ENCODE measurements at regions not wholly inside any gene's neighbourhood (a gene's known extent, or its start where the extent isn't known, plus 50 kb on each side); places are given as distances from the start of the nearest gene placed in this dataset.

DNA sequence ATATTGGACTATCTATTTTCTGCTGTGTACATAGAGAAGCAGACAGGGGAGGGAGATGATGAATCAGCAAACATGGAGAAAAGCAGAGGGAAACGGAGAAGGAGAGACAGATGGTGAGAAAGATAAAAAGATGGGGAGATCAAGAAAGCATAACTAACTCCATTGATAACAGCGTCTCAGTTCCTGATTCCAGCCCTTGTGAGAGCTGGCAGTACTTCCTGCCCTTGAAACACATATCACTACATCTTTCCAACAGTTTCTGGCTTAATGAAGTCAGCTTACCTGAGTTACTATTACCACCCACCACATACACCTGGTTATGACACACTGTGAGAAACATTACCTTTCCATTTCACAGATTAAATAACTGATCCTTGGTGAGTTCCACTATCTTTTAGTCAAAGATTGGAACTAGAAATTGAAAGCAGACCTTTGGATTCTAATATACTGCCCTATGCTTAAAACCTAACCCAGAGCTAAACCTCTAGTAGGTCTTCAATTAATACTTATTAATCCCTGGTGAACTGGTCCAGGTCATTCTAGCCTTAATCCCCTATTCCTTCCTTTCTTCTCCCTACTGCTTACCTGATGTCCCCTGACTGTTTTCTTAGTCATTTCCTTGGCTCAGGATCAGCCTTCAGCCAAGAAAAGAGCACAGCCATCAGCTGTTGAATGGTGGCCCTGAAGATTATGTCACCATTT is 346.6 kb upstream of the CCL2 start:
- Mint-ChIP-seq H3K4me1 (no peaks in the 10 kb centered on the region), H3K9me3 (no peaks in the 10 kb centered on the region), H3K27me3 (ENCODE audit: low read depth in 3 of 3) (peaks cover 0 to 5% (median 2%) of the 10 kb centered on the region in 3 donors), H3K27ac (no peak overlapping the region), H3K4me3 (no peak overlapping the region), H3K36me3 (no peaks in the 10 kb centered on the region)
- H3K4me3 ChIP-seq (replicated peaks in 1 of 3; ENCODE audit: low read depth in 2 of 3, low read length in 3 of 3): no peak overlapping the region
- H4K20me1 ChIP-seq (ENCODE audit: insufficient read depth, low read length): no peaks in the 10 kb centered on the region
- no peak for DNase-seq
- TF ChIP-seq, protein P1, sequence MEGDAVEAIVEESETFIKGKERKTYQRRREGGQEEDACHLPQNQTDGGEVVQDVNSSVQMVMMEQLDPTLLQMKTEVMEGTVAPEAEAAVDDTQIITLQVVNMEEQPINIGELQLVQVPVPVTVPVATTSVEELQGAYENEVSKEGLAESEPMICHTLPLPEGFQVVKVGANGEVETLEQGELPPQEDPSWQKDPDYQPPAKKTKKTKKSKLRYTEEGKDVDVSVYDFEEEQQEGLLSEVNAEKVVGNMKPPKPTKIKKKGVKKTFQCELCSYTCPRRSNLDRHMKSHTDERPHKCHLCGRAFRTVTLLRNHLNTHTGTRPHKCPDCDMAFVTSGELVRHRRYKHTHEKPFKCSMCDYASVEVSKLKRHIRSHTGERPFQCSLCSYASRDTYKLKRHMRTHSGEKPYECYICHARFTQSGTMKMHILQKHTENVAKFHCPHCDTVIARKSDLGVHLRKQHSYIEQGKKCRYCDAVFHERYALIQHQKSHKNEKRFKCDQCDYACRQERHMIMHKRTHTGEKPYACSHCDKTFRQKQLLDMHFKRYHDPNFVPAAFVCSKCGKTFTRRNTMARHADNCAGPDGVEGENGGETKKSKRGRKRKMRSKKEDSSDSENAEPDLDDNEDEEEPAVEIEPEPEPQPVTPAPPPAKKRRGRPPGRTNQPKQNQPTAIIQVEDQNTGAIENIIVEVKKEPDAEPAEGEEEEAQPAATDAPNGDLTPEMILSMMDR (IDR thresholded peaks at IDR 0.05): no peak
- intact Hi-C loops (cut with micrococcal nuclease): no loop called here
- no peak overlapping the region for H3K27ac ChIP-seq (ENCODE audit: low read depth in 1 of 2, low read length in 2 of 2)
- H3K4me2 ChIP-seq (replicated peaks; ENCODE audit: extremely low read depth, low read length, poor library complexity, severe bottlenecking): no peak overlapping the region
- H3K27me3 ChIP-seq (ENCODE audit: control insufficient read depth in 2 of 2, insufficient read depth in 2 of 2, low read length in 2 of 2): no peaks in the 10 kb centered on the region
- no peak overlapping the region for H3K9ac ChIP-seq (ENCODE audit: insufficient read depth, low read length, poor library complexity, severe bottlenecking)
- H3K36me3 ChIP-seq (replicated peaks in 1 of 2; ENCODE audit: control insufficient read depth in 1 of 2, insufficient read depth in 2 of 2, low read length in 2 of 2): no peaks in the 10 kb centered on the region
- H2AFZ ChIP-seq (ENCODE audit: insufficient read depth, low read depth, low read length, poor library complexity, severe bottlenecking): no peak overlapping the region
- H3K4me1 ChIP-seq (ENCODE audit: control insufficient read depth in 1 of 2, insufficient read depth in 2 of 2, low read length in 2 of 2): no peaks in the 10 kb centered on the region
- WGBS (ENCODE audit: insufficient coverage): no CpG with 5 or more reads among the region's 2 CpGs
- H3K9me3 ChIP-seq (replicated peaks in 1 of 2; ENCODE audit: control insufficient read depth in 1 of 2, insufficient read depth in 1 of 2, low read length in 2 of 2): no peaks in the 10 kb centered on the region
- no peaks in the 10 kb centered on the region for H3K79me2 ChIP-seq (ENCODE audit: insufficient read depth, low read length)

DNA sequence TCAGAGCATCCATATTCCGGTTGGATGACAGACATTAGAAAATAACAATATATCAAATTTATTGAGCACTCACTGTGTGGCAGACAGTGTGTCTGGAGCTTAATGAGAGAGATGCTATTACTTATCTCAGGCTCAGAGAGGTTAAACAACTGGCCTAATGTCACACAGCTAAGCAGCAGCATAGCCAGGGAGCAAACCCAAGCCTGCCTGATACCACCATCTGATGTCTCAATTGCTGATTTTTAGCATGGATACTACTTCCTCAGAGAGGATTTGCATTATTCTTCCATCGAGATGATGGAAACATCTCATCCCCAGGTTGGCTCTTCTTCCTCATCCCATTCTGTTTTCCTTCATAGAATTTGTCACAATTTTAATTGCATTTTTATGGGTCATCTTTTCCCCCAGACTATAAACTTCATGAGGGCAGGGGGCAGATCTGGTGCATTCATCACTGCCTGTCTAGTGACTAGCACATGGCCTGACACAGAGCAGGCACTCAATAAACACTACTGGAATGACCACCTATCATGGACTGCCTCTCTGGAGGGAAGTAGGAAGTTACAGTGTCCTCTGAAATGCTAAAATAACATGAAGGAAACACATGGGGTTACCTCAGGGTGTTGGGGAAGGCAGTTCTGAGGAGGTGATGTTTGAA is 344.8 kb upstream of the CCL2 start:
- no peaks in the 10 kb centered on the region for H3K4me1 Mint-ChIP-seq
- H3K27ac ChIP-seq (ENCODE audit: low read depth in 1 of 2, low read length in 2 of 2): no peak overlapping the region

More for the DNA sequence above, 344.8 kb upstream of the CCL2 start:
- Histone ChIP-seq H3K36me3 (replicated peaks in 1 of 2; ENCODE audit: control insufficient read depth in 1 of 2, insufficient read depth in 2 of 2, low read length in 2 of 2) (no peaks in the 10 kb centered on the region), H2AFZ (ENCODE audit: insufficient read depth, low read depth, low read length, poor library complexity, severe bottlenecking) (no peak overlapping the region), H4K20me1 (ENCODE audit: insufficient read depth, low read length) (no peaks in the 10 kb centered on the region), H3K4me1 (ENCODE audit: control insufficient read depth in 1 of 2, insufficient read depth in 2 of 2, low read length in 2 of 2) (no peaks in the 10 kb centered on the region), H3K4me2 (replicated peaks; ENCODE audit: extremely low read depth, low read length, poor library complexity, severe bottlenecking) (no peak overlapping the region), H3K79me2 (ENCODE audit: insufficient read depth, low read length) (no peaks in the 10 kb centered on the region), H3K9me3 (replicated peaks in 1 of 2; ENCODE audit: control insufficient read depth in 1 of 2, insufficient read depth in 1 of 2, low read length in 2 of 2) (no peaks in the 10 kb centered on the region), H3K27me3 (ENCODE audit: control insufficient read depth in 2 of 2, insufficient read depth in 2 of 2, low read length in 2 of 2) (no peaks in the 10 kb centered on the region), H3K4me3 (replicated peaks in 1 of 3; ENCODE audit: low read depth in 2 of 3, low read length in 3 of 3) (no peak overlapping the region), H3K9ac (ENCODE audit: insufficient read depth, low read length, poor library complexity, severe bottlenecking) (no peak overlapping the region)
- no peak for DNase-seq
- no peak overlapping the region for H3K27ac Mint-ChIP-seq
- WGBS (ENCODE audit: insufficient coverage): no CpG with 5 or more reads among the region's 2 CpGs
- no peaks in the 10 kb centered on the region for H3K9me3 Mint-ChIP-seq
- TF ChIP-seq, protein P1 (IDR thresholded peaks at IDR 0.05): no peak
- H3K27me3 Mint-ChIP-seq (ENCODE audit: low read depth in 3 of 3): peaks cover 0 to 5% (median 2%) of the 10 kb centered on the region in 3 donors
- intact Hi-C loops (cut with micrococcal nuclease): no loop called here
- H3K4me3 Mint-ChIP-seq: no peak overlapping the region
- H3K36me3 Mint-ChIP-seq: no peaks in the 10 kb centered on the region

All from CD14-positive monocyte (primary cell).